GM23338 (cell line): ENCODE measurements at regions not wholly inside any gene's neighbourhood (a gene's known extent, or its start where the extent isn't known, plus 50 kb on each side); places are given as distances from the start of the nearest gene placed in this dataset.

Experiments used
- ATAC-seq: fragments of 200-7000 bp; cut with Tn5 transposase; 3 replicates; pipeline ENCODE4 v1.9.1; 2020
- DNase-seq: peaks from one replicate; pipeline ENCODE4 v3.0.0-alpha.2; 2015; ENCODE audit warnings: low spot score
- H2AFZ ChIP-seq: fragments of 200-600 bp; sonication (generic); 2 replicates; pipeline ENCODE4 v1.8.0; 2016; ENCODE audit warnings: antibody characterized with exemption, mild to moderate bottlenecking, moderate library complexity
- H3F3A ChIP-seq: fragments of 200-600 bp; sonication (generic); replicated peaks from 2 replicates; pipeline ENCODE4 v1.8.0; 2017; ENCODE audit warnings: antibody characterized with exemption, mixed run types, low read depth
- H3K27ac ChIP-seq: fragments of 200-600 bp; sonication (generic); 2 replicates; pipeline ENCODE4 v1.6.1; 2016; ENCODE audit warnings: low read depth
- H3K27me3 ChIP-seq: fragments of 200-600 bp; sonication (generic); 2 replicates; pipeline ENCODE4 v1.8.0; 2016; ENCODE audit warnings: mild to moderate bottlenecking, mixed run types, moderate library complexity; ENCODE audit not compliant: insufficient read depth
- H3K36me3 ChIP-seq: fragments of 200-600 bp; sonication (generic); 2 replicates; pipeline ENCODE4 v1.8.0; 2016; ENCODE audit warnings: mild to moderate bottlenecking; ENCODE audit not compliant: insufficient read depth
- H3K4me1 ChIP-seq: fragments of 200-600 bp; sonication (generic); 2 replicates; pipeline ENCODE4 v1.8.0; 2016; ENCODE audit warnings: mild to moderate bottlenecking, moderate library complexity; ENCODE audit not compliant: insufficient read depth
- H3K4me2 ChIP-seq: fragments of 200-600 bp; sonication (generic); 2 replicates; pipeline ENCODE4 v1.7.1; 2017; ENCODE audit warnings: mixed run types
- H3K4me3 ChIP-seq: fragments of 200-600 bp; sonication (generic); 2 replicates; pipeline ENCODE4 v1.6.1; 2016; ENCODE audit warnings: mixed run types
- H3K79me2 ChIP-seq: fragments of 200-600 bp; sonication (generic); replicated peaks from 2 replicates; pipeline ENCODE4 v1.8.0; 2017; ENCODE audit warnings: mild to moderate bottlenecking; ENCODE audit not compliant: insufficient read depth
- H3K9me2 ChIP-seq: fragments of 200-600 bp; sonication (generic); 2 replicates; pipeline ENCODE4 v1.8.0; 2017; ENCODE audit not compliant: insufficient read depth
- H4K20me1 ChIP-seq: fragments of 200-600 bp; sonication (generic); replicated peaks from 2 replicates; pipeline ENCODE4 v1.8.0; 2017; ENCODE audit warnings: mild to moderate bottlenecking; ENCODE audit not compliant: insufficient read depth
- H3K27ac Mint-ChIP-seq: 2 replicates; pipeline ENCODE4 v1.8.0; 2020; ENCODE audit warnings: inconsistent platforms, mild to moderate bottlenecking, moderate library complexity, mixed read lengths
- H3K27me3 Mint-ChIP-seq: 3 replicates; pipeline ENCODE4 v1.8.0; 2022; ENCODE audit warnings: low read depth, mild to moderate bottlenecking, moderate library complexity, mixed read lengths, inconsistent platforms; ENCODE audit not compliant: insufficient read depth, poor library complexity
- H3K36me3 Mint-ChIP-seq: 3 replicates; pipeline ENCODE4 v1.8.0; 2021; ENCODE audit warnings: low read depth, mild to moderate bottlenecking, inconsistent platforms, moderate library complexity, mixed read lengths
- H3K4me1 Mint-ChIP-seq: 3 replicates; pipeline ENCODE4 v1.8.0; 2020; ENCODE audit warnings: mild to moderate bottlenecking, inconsistent platforms, mixed read lengths
- H3K4me3 Mint-ChIP-seq: 3 replicates; pipeline ENCODE4 v1.8.0; 2021; ENCODE audit warnings: moderate library complexity, mild to moderate bottlenecking, inconsistent platforms, mixed read lengths
- H3K9me3 Mint-ChIP-seq: 3 replicates; pipeline ENCODE4 v1.8.0; 2020; ENCODE audit warnings: moderate library complexity, mild to moderate bottlenecking, inconsistent platforms, mixed read lengths
- CREB1 ChIP-seq: fragments of 250-450 bp; sonication (Bioruptor Pico); IDR thresholded peaks from 2 replicates; pipeline ENCODE4 v1.5.0; 2020; ENCODE audit warnings: low read depth, mild to moderate bottlenecking, moderate library complexity
- ETS1 ChIP-seq: IDR thresholded peaks from 2 replicates; pipeline ENCODE4 v1.6.1; 2016; ENCODE audit warnings: antibody characterized with exemption
- EZH2 ChIP-seq: fragments of 200-600 bp; sonication (generic); IDR thresholded peaks from one replicate; pipeline ENCODE4 v1.8.0; 2017; ENCODE audit warnings: antibody characterized with exemption, mild to moderate bottlenecking, low read depth; ENCODE audit not compliant: unreplicated experiment
- EZH2phosphoT487 ChIP-seq: fragments of 200-600 bp; sonication (generic); IDR thresholded peaks from one replicate; pipeline ENCODE4 v1.8.1; 2018; ENCODE audit warnings: antibody characterized with exemption; ENCODE audit not compliant: unreplicated experiment
- JUNB ChIP-seq: IDR thresholded peaks from one replicate; pipeline ENCODE4 v1.6.1; 2016; ENCODE audit warnings: antibody characterized with exemption; ENCODE audit not compliant: unreplicated experiment
- NANOG ChIP-seq: IDR thresholded peaks from 2 replicates; pipeline ENCODE4 v1.6.1; 2016; ENCODE audit warnings: antibody characterized with exemption, borderline replicate concordance
- POLR2AphosphoS5 ChIP-seq: IDR thresholded peaks from 2 replicates; pipeline ENCODE4 v1.6.1; 2016; ENCODE audit warnings: antibody characterized with exemption, low read depth
- STAT1 ChIP-seq: IDR thresholded peaks from one replicate; pipeline ENCODE4 v1.6.1; 2016; ENCODE audit warnings: antibody characterized with exemption; ENCODE audit not compliant: unreplicated experiment
- ZNF114 ChIP-seq: fragments of 250-450 bp; sonication (Bioruptor Pico); IDR thresholded peaks from 2 replicates; pipeline ENCODE4 v1.5.0; 2020; ENCODE audit warnings: mild to moderate bottlenecking, moderate library complexity
- ZNF331 ChIP-seq: fragments of 250-450 bp; sonication (Bioruptor Pico); IDR thresholded peaks from 2 replicates; pipeline ENCODE4 v1.5.0; 2020; ENCODE audit warnings: low read depth, mild to moderate bottlenecking, moderate library complexity
- TF ChIP-seq, protein P1 (sequence below): fragments of 250-450 bp; sonication (Bioruptor Pico); IDR thresholded peaks from 2 replicates; pipeline ENCODE4 v1.5.0; 2020; ENCODE audit warnings: mild to moderate bottlenecking, moderate library complexity
- TF ChIP-seq, protein P2 (sequence below): IDR thresholded peaks from one replicate; pipeline ENCODE4 v1.6.1; 2018; ENCODE audit warnings: antibody characterized with exemption; ENCODE audit not compliant: unreplicated experiment
- TF ChIP-seq, protein P3 (sequence below), 2 experiments: fragments of 200-600 bp in 1 of 2; sonication (generic) in 1 of 2; conservative IDR thresholded peaks; 2 replicates each; pipeline versions ENCODE4 v1.5.1 to v1.6.1; 2016 to 2017; ENCODE audit warnings: antibody characterized with exemption in 2 of 2, low read depth in 2 of 2, mild to moderate bottlenecking in 2 of 2, moderate library complexity in 1 of 2

DNA sequence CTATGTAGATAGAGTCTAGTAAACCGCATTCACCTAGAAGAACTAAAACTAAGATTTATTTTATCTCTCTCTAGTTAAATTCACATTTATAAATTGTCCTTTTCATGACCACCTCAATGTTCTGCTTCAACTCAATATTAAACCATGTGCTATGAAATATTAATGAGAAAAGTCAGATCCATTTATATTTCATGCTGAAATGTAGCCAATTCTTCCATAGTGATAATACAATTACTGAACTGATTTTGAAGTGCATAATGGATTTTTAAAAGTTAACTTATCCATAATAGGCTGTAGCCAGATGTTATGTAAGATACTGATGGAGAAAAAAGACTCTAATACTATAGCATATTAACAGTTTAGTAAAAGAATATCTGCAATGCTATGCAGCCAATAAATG is 479.7 kb upstream of the PCDH15 start:
- H3K27me3 ChIP-seq = no peaks in the 10 kb centered on the region
- no peak for DNase-seq
- TF ChIP-seq CREB1 (no peak), EZH2 (no peak), ZNF331 (no peak), EZH2phosphoT487 (no peak), ZNF114 (CRISPR knock-in tag) (no peak), JUNB (no peak), POLR2AphosphoS5 (no peak), NANOG (no peak), STAT1 (no peak), ETS1 (no peak)
- TF ChIP-seq, protein P1, sequence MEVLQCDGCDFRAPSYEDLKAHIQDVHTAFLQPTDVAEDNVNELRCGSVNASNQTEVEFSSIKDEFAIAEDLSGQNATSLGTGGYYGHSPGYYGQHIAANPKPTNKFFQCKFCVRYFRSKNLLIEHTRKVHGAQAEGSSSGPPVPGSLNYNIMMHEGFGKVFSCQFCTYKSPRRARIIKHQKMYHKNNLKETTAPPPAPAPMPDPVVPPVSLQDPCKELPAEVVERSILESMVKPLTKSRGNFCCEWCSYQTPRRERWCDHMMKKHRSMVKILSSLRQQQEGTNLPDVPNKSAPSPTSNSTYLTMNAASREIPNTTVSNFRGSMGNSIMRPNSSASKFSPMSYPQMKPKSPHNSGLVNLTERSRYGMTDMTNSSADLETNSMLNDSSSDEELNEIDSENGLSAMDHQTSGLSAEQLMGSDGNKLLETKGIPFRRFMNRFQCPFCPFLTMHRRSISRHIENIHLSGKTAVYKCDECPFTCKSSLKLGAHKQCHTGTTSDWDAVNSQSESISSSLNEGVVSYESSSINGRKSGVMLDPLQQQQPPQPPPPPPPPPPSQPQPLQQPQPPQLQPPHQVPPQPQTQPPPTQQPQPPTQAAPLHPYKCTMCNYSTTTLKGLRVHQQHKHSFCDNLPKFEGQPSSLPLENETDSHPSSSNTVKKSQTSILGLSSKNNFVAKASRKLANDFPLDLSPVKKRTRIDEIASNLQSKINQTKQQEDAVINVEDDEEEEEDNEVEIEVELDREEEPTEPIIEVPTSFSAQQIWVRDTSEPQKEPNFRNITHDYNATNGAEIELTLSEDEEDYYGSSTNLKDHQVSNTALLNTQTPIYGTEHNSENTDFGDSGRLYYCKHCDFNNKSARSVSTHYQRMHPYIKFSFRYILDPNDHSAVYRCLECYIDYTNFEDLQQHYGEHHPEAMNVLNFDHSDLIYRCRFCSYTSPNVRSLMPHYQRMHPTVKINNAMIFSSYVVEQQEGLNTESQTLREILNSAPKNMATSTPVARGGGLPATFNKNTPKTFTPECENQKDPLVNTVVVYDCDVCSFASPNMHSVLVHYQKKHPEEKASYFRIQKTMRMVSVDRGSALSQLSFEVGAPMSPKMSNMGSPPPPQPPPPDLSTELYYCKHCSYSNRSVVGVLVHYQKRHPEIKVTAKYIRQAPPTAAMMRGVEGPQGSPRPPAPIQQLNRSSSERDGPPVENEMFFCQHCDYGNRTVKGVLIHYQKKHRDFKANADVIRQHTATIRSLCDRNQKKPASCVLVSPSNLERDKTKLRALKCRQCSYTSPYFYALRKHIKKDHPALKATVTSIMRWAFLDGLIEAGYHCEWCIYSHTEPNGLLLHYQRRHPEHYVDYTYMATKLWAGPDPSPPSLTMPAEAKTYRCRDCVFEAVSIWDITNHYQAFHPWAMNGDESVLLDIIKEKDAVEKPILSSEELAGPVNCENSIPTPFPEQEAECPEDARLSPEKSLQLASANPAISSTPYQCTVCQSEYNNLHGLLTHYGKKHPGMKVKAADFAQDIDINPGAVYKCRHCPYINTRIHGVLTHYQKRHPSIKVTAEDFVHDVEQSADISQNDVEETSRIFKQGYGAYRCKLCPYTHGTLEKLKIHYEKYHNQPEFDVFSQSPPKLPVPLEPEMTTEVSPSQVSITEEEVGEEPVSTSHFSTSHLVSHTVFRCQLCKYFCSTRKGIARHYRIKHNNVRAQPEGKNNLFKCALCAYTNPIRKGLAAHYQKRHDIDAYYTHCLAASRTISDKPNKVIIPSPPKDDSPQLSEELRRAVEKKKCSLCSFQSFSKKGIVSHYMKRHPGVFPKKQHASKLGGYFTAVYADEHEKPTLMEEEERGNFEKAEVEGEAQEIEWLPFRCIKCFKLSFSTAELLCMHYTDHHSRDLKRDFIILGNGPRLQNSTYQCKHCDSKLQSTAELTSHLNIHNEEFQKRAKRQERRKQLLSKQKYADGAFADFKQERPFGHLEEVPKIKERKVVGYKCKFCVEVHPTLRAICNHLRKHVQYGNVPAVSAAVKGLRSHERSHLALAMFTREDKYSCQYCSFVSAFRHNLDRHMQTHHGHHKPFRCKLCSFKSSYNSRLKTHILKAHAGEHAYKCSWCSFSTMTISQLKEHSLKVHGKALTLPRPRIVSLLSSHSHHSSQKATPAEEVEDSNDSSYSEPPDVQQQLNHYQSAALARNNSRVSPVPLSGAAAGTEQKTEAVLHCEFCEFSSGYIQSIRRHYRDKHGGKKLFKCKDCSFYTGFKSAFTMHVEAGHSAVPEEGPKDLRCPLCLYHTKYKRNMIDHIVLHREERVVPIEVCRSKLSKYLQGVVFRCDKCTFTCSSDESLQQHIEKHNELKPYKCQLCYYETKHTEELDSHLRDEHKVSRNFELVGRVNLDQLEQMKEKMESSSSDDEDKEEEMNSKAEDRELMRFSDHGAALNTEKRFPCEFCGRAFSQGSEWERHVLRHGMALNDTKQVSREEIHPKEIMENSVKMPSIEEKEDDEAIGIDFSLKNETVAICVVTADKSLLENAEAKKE (CRISPR knock-in tag) = no peak
- TF ChIP-seq, protein P2, sequence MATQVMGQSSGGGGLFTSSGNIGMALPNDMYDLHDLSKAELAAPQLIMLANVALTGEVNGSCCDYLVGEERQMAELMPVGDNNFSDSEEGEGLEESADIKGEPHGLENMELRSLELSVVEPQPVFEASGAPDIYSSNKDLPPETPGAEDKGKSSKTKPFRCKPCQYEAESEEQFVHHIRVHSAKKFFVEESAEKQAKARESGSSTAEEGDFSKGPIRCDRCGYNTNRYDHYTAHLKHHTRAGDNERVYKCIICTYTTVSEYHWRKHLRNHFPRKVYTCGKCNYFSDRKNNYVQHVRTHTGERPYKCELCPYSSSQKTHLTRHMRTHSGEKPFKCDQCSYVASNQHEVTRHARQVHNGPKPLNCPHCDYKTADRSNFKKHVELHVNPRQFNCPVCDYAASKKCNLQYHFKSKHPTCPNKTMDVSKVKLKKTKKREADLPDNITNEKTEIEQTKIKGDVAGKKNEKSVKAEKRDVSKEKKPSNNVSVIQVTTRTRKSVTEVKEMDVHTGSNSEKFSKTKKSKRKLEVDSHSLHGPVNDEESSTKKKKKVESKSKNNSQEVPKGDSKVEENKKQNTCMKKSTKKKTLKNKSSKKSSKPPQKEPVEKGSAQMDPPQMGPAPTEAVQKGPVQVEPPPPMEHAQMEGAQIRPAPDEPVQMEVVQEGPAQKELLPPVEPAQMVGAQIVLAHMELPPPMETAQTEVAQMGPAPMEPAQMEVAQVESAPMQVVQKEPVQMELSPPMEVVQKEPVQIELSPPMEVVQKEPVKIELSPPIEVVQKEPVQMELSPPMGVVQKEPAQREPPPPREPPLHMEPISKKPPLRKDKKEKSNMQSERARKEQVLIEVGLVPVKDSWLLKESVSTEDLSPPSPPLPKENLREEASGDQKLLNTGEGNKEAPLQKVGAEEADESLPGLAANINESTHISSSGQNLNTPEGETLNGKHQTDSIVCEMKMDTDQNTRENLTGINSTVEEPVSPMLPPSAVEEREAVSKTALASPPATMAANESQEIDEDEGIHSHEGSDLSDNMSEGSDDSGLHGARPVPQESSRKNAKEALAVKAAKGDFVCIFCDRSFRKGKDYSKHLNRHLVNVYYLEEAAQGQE = no peak
- TF ChIP-seq, protein P3, sequence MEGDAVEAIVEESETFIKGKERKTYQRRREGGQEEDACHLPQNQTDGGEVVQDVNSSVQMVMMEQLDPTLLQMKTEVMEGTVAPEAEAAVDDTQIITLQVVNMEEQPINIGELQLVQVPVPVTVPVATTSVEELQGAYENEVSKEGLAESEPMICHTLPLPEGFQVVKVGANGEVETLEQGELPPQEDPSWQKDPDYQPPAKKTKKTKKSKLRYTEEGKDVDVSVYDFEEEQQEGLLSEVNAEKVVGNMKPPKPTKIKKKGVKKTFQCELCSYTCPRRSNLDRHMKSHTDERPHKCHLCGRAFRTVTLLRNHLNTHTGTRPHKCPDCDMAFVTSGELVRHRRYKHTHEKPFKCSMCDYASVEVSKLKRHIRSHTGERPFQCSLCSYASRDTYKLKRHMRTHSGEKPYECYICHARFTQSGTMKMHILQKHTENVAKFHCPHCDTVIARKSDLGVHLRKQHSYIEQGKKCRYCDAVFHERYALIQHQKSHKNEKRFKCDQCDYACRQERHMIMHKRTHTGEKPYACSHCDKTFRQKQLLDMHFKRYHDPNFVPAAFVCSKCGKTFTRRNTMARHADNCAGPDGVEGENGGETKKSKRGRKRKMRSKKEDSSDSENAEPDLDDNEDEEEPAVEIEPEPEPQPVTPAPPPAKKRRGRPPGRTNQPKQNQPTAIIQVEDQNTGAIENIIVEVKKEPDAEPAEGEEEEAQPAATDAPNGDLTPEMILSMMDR (conservative IDR thresholded peaks at IDR 0.05; ENCODE audit: low read depth in 2 of 2) = no peak

More for the DNA sequence above, 479.7 kb upstream of the PCDH15 start:
- H4K20me1 ChIP-seq = no peaks in the 10 kb centered on the region
- no peaks in the 10 kb centered on the region for H3K4me1 ChIP-seq
- H3K4me1 Mint-ChIP-seq = no peaks in the 10 kb centered on the region
- H3K4me3 Mint-ChIP-seq = no peak overlapping the region
- H3K36me3 ChIP-seq = no peaks in the 10 kb centered on the region
- no peaks in the 10 kb centered on the region for H3K9me3 Mint-ChIP-seq
- no peaks in the 10 kb centered on the region for H3F3A ChIP-seq
- 0 out of 3 replicates have a peak, but pooled peaks cover 4% of the 10 kb centered on the region for H3K36me3 Mint-ChIP-seq
- no peak overlapping the region for H2AFZ ChIP-seq
- H3K27ac Mint-ChIP-seq = no peak overlapping the region
- ATAC-seq = no peak
- H3K27ac ChIP-seq = no peak overlapping the region
- no peaks in the 10 kb centered on the region for H3K9me2 ChIP-seq
- H3K79me2 ChIP-seq = no peaks in the 10 kb centered on the region
- no peak overlapping the region for H3K4me3 ChIP-seq
- no peak overlapping the region for H3K4me2 ChIP-seq
- no peaks in the 10 kb centered on the region for H3K27me3 Mint-ChIP-seq
